ENCODE measurements at regions not wholly inside any gene's neighbourhood (a gene's known extent, or its start where the extent isn't known, plus 50 kb on each side); places are given as distances from the start of the nearest gene placed in this dataset.
"Not testable (repeated sequence)": the region's sequence is repeated elsewhere in the genome, so short reads cannot be mapped to it uniquely, and the experiment has no call there.

DNA sequence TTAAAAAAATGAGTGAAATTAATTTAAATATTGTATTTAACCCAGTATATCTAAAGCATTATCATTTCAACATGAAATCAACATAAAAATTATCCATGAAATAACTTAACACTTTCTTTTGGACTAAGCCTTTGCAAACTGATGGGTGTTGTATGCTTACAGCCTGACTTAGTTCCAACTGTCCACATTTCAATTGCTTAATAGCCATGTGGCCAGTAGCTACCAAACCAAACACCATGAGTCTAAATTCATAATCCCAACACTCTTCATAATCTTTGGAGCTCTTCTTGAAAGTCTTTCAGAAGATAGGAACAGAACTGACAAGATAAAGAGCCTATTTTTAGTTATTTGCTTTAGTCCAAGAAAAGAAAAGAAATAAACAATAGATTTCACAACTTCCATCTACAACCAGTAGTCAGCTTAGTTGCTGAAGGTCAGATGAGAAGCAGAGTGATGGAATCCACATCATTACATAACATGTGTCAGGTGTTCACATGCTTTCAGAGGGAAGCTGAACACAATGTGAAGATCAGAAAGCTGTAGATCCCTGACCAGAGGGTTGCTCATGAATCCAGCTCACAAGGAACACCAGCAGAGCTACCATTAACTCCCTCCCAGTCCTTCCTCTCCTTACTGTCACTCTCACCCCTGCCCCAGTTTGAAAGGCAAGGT lies 144.0 kb upstream of the ZNF648 start:
- Histone ChIP-seq H3K4me3 (ENCODE audit: control insufficient read depth in 2 of 3, extremely low read depth in 1 of 3, insufficient read depth in 2 of 3, low read depth in 1 of 3, low read length in 3 of 3) (no peak overlapping the region), H3K9ac (ENCODE audit: control insufficient read depth, extremely low read depth, insufficient read depth, low read length) (no peak overlapping the region), H3K4me1 (ENCODE audit: control insufficient read depth, extremely low read depth, insufficient read depth, low read length) (no peaks in the 10 kb centered on the region), H3K27me3 (ENCODE audit: control insufficient read depth, extremely low read depth, insufficient read depth, low read length) (no peaks in the 10 kb centered on the region), H3K79me2 (ENCODE audit: control insufficient read depth, insufficient read depth, low read length) (no peaks in the 10 kb centered on the region), H3K9me1 (ENCODE audit: control insufficient read depth, extremely low read depth, insufficient read depth, low read length) (no peaks in the 10 kb centered on the region), H3K4me2 (ENCODE audit: control insufficient read depth, extremely low read depth, insufficient read depth, low read depth, low read length) (no peak overlapping the region), H2AFZ (ENCODE audit: control insufficient read depth, low read length) (no peak overlapping the region), H3K27ac (ENCODE audit: control insufficient read depth, insufficient read depth, low read length) (no peak overlapping the region), H3K36me3 (ENCODE audit: control insufficient read depth in 2 of 2, extremely low read depth in 1 of 2, insufficient read depth in 2 of 2, low read length in 2 of 2) (no peaks in the 10 kb centered on the region), H3K9me3 (ENCODE audit: control insufficient read depth, low read depth, low read length) (no peaks in the 10 kb centered on the region), H4K20me1 (ENCODE audit: control insufficient read depth, extremely low read depth, insufficient read depth, low read length) (no peaks in the 10 kb centered on the region)
- dilution Hi-C loops (cut with MboI; ENCODE audit: extremely low pct_ligation_motif_present, low sequenced_read_pairs), result no loop called here
- TF ChIP-seq EZH2 (IDR thresholded peaks at IDR 0.05; ENCODE audit: low read length), result no peak
- TF ChIP-seq, protein P1, sequence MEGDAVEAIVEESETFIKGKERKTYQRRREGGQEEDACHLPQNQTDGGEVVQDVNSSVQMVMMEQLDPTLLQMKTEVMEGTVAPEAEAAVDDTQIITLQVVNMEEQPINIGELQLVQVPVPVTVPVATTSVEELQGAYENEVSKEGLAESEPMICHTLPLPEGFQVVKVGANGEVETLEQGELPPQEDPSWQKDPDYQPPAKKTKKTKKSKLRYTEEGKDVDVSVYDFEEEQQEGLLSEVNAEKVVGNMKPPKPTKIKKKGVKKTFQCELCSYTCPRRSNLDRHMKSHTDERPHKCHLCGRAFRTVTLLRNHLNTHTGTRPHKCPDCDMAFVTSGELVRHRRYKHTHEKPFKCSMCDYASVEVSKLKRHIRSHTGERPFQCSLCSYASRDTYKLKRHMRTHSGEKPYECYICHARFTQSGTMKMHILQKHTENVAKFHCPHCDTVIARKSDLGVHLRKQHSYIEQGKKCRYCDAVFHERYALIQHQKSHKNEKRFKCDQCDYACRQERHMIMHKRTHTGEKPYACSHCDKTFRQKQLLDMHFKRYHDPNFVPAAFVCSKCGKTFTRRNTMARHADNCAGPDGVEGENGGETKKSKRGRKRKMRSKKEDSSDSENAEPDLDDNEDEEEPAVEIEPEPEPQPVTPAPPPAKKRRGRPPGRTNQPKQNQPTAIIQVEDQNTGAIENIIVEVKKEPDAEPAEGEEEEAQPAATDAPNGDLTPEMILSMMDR (optimal IDR thresholded peaks at IDR 0.05 in 1 of 3, IDR thresholded peaks at IDR 0.05 in 1 of 3, conservative IDR thresholded peaks at IDR 0.05 in 1 of 3; ENCODE audit: extremely low read depth in 1 of 3, insufficient read depth in 2 of 3, low read length in 3 of 3), result no peak
- FAIRE-seq, result no peak
- no peak for DNase-seq (ENCODE audit: low read depth, low spot score)

DNA sequence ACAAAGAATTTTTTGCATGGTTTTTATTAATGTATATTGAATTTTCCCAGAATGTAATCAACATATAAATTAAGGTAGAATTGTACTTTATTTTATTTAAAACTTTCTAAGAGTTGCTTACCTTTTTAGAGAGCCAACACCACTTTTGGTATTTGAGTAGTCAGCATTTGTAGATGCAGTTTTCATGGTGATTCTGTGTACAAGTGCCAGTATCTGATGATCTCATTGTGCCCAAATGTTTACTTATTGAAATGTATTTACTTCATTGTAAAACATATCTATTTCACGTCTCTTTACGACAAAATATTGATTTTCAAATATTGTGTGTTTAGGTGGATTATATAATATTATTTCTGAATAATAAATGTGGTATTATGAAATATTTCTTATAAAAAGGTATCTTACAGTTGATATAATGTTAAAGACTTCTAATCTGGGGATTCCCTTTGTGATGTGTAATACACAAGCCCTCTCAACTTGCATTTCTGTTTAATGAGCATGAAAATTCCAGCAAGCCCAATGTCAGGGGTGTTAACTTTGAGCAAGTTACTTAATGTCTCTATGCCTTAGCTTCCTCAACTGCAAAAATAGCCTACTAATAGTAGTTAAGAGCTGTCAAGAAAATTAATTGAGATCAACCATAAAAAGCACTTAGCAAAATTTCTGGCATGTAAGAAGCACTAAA lies 141.8 kb upstream of the ZNF648 start:
- Histone ChIP-seq H3K4me3 (ENCODE audit: control insufficient read depth in 2 of 3, extremely low read depth in 1 of 3, insufficient read depth in 2 of 3, low read depth in 1 of 3, low read length in 3 of 3) (no peak overlapping the region), H3K27ac (ENCODE audit: control insufficient read depth, insufficient read depth, low read length) (no peak overlapping the region), H2AFZ (ENCODE audit: control insufficient read depth, low read length) (no peak overlapping the region), H3K9ac (ENCODE audit: control insufficient read depth, extremely low read depth, insufficient read depth, low read length) (no peak overlapping the region), H3K36me3 (ENCODE audit: control insufficient read depth in 2 of 2, extremely low read depth in 1 of 2, insufficient read depth in 2 of 2, low read length in 2 of 2) (no peaks in the 10 kb centered on the region), H3K79me2 (ENCODE audit: control insufficient read depth, insufficient read depth, low read length) (no peaks in the 10 kb centered on the region), H3K4me2 (ENCODE audit: control insufficient read depth, extremely low read depth, insufficient read depth, low read depth, low read length) (no peak overlapping the region), H3K9me1 (ENCODE audit: control insufficient read depth, extremely low read depth, insufficient read depth, low read length) (no peaks in the 10 kb centered on the region), H3K27me3 (ENCODE audit: control insufficient read depth, extremely low read depth, insufficient read depth, low read length) (no peaks in the 10 kb centered on the region), H4K20me1 (ENCODE audit: control insufficient read depth, extremely low read depth, insufficient read depth, low read length) (no peaks in the 10 kb centered on the region), H3K9me3 (ENCODE audit: control insufficient read depth, low read depth, low read length) (no peaks in the 10 kb centered on the region), H3K4me1 (ENCODE audit: control insufficient read depth, extremely low read depth, insufficient read depth, low read length) (peaks cover 4% of the 10 kb centered on the region)
- TF ChIP-seq, protein P1 (optimal IDR thresholded peaks at IDR 0.05 in 1 of 3, IDR thresholded peaks at IDR 0.05 in 1 of 3, conservative IDR thresholded peaks at IDR 0.05 in 1 of 3; ENCODE audit: extremely low read depth in 1 of 3, insufficient read depth in 2 of 3, low read length in 3 of 3), result no peak
- TF ChIP-seq EZH2 (IDR thresholded peaks at IDR 0.05; ENCODE audit: low read length), result no peak
- DNase-seq (ENCODE audit: low read depth, low spot score), result no peak
- FAIRE-seq, result no peak
- dilution Hi-C loops (cut with MboI; ENCODE audit: extremely low pct_ligation_motif_present, low sequenced_read_pairs), result no loop called here

DNA sequence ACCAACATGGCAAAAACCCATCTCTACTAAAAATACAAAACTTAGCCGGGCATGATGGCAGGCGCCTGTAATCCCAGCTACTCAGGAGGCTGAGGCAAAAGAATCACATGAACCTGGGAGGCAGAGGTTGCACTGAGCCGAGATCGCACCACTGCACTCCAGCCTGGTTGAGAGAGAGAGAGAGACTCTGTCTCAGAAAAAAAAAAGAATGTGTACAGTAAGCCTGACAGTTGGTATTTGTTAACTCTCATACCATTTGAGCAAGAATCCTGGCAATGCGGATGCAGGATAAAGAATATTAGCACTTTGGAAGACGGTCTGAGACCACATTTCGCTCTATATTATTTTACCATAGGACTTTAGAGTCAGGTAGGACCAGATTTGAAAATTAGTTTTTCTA lies 140.0 kb upstream of the ZNF648 start:
- H3K9me1 ChIP-seq (ENCODE audit: control insufficient read depth, extremely low read depth, insufficient read depth, low read length); H3K4me2 ChIP-seq (ENCODE audit: control insufficient read depth, extremely low read depth, insufficient read depth, low read depth, low read length); H3K27ac ChIP-seq (ENCODE audit: control insufficient read depth, insufficient read depth, low read length); H3K79me2 ChIP-seq (ENCODE audit: control insufficient read depth, insufficient read depth, low read length); H3K27me3 ChIP-seq (ENCODE audit: control insufficient read depth, extremely low read depth, insufficient read depth, low read length); H4K20me1 ChIP-seq (ENCODE audit: control insufficient read depth, extremely low read depth, insufficient read depth, low read length); H3K36me3 ChIP-seq (ENCODE audit: control insufficient read depth in 2 of 2, extremely low read depth in 1 of 2, insufficient read depth in 2 of 2, low read length in 2 of 2); H3K4me1 ChIP-seq (ENCODE audit: control insufficient read depth, extremely low read depth, insufficient read depth, low read length); dilution Hi-C loops (cut with MboI; ENCODE audit: extremely low pct_ligation_motif_present, low sequenced_read_pairs); H3K9ac ChIP-seq (ENCODE audit: control insufficient read depth, extremely low read depth, insufficient read depth, low read length); H3K4me3 ChIP-seq (ENCODE audit: control insufficient read depth in 2 of 3, extremely low read depth in 1 of 3, insufficient read depth in 2 of 3, low read depth in 1 of 3, low read length in 3 of 3); H3K9me3 ChIP-seq (ENCODE audit: control insufficient read depth, low read depth, low read length); DNase-seq (ENCODE audit: low read depth, low spot score); FAIRE-seq; H2AFZ ChIP-seq (ENCODE audit: control insufficient read depth, low read length): not testable (repeated sequence)

Measured in keratinocyte (primary cell).